GM18499 (cell line): ENCODE measurements at regions not wholly inside any gene's neighbourhood (a gene's known extent, or its start where the extent isn't known, plus 50 kb on each side); places are given as distances from the start of the nearest gene placed in this dataset.

Experiments used
- ATAC-seq: cut with Tn5 transposase; IDR thresholded peaks from one replicate; pipeline ENCODE4 v1.9.1; 2021; ENCODE audit warnings: moderate number of reproducible peaks; ENCODE audit not compliant: insufficient read depth, unreplicated experiment

DNA sequence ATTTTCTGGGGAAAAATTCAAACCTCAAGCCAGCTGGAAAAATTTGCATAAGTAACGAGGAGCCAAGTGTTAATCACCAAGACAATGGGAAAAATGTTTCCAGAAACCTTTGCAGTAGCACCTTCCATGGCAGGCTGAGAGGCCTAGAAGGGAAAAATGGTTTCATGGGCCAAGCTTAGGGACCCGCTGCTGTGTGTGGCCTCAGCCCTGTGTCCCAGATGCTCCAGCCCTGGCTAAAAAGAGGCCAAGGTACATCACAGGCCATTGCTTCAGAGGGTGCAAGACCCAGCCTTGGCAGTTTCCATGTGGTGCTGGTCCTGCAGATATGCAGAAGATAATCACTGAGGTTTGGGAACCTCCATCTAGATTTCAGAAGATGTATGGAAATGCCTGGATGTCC, 98.3 kb upstream of the NWD2 start:
- no peak for ATAC-seq

DNA sequence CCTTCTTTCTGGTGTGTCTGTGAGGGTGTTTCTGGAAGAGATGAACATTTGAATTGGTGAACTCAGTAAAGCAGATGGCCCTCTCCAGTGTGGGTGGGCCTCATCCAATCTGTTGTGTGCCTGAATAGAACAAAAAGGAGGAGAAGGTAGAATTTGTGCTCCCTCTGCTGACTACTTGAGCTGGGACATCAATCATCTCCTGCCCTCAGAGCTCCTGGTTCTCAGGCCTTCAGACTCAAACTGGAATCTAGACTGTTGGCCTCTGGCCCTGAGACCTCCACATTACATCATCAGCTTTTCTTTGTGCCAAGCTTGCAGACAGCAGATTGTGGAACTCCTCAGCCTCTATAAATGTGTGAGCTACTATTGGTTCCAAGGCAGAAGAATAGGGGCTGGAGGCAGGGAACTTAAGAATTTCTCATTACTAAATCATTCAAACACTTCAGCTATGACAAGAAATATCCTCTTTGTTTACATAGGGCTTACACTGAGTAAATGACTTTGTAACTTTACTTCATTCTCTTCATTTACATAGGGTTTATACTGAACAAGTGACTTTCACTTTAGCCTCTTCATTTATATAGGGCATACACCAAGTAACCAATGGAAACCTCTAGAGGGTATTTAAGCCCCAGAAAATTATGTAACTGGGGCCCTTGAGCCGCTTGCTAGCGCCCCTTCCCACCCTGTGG, 86.9 kb upstream of the NWD2 start:
- ATAC-seq, result no peak

DNA sequence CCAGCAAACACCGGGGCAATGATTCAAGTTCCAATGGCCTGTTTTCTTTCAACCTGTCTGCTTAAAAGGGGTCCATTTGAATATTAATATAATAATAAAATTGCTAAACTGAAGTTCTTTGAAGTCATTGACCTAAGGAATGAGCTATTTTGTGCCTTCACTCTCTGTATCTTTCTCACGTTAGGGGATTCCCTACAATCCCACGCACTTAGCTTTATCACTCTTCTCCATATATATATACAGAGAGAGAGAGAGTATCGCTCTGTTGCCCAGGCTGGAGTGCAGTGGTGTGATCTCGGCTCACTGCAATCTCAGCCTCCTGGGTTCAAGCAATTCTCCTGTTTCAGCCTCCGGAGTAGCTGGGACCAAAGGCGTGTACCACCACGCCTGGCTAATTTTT, 83.9 kb upstream of the NWD2 start:
- ATAC-seq, result no peak

DNA sequence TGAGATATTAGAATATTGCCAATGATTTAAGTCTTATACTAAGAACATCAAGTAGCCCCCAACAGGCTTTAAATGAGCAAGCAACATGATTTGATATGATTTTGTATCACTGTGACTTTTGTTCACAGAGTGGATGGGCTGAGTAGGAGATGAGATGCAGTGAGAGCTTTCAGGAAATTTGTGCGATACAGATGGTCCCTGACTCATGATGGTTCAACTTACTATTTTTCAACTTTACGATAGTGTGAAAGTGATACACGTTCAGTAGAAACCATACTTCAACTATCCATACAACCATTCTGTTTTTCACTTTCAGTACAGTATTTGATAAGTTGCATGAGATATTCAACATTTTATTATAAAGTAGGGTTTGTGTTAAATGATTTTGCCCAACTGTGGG, 78.7 kb upstream of the NWD2 start:
- no peak for ATAC-seq

DNA sequence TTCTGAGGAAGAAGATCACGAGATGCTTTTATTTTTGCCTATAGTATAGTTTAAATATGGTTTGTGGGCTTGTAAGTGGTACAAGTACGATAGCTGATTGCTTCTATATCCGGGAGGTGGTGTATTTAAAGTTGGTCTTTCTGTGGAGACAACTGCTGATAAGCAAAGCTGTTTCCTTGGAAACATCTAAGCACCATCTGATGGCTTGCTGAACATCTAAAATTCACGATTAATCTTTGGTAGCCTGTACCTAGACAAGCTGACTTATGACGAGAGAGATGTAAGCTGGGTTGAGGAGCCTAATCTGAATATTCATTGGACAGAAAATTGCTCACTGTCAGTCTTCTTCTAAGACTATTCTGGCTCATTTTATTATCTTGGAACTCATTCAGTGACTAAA, 74.6 kb upstream of the NWD2 start:
- no peak for ATAC-seq

DNA sequence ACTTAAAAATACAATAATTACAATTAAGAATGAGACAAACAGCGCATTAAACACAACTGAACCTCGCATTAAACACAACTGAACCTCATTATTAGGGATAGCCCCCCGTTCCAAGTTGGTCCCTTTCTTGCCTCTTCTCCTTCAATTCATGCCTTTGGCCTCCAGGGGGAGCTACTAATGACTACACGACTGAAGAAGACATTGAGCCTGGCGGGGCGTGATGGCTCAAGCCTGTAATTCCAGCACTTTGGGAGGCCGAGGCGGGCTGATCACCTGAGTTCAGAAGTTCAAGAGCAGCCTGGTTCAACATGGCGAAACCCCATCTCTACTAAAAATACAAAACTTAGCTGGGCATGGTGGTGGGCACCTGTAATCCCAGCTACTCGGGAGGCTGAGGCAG, 56.4 kb upstream of the NWD2 start:
- ATAC-seq, result no peak
